ENCODE measurements at regions not wholly inside any gene's neighbourhood (a gene's known extent, or its start where the extent isn't known, plus 50 kb on each side); places are given as distances from the start of the nearest gene placed in this dataset.
A peak's percentile ranks its signal among the peaks of the same experiment; 100 is the strongest.

GRCh38 chr2:144333143-144333555 lies 186.8 kb downstream of the ZEB2 start:
- H3K27ac Mint-ChIP-seq, result peak overlapping the region; percentile 93
- no peaks in the 10 kb centered on the region for H3K27me3 Mint-ChIP-seq
- peaks cover 33% of the 10 kb centered on the region for H3K4me1 Mint-ChIP-seq
- H3K4me3 Mint-ChIP-seq, result peak overlapping the region; percentile 83
- H3K9me3 Mint-ChIP-seq, result no peaks in the 10 kb centered on the region
- peaks cover 3% of the 10 kb centered on the region for H3K36me3 Mint-ChIP-seq

GRCh38 chr2:144332356-144333142 lies 187.4 kb downstream of the ZEB2 start:
- no peaks in the 10 kb centered on the region for H3K9me3 Mint-ChIP-seq
- peaks cover 3% of the 10 kb centered on the region for H3K36me3 Mint-ChIP-seq
- H3K27me3 Mint-ChIP-seq, result no peaks in the 10 kb centered on the region
- peaks cover 33% of the 10 kb centered on the region for H3K4me1 Mint-ChIP-seq
- peak overlapping the region; percentile 83 for H3K4me3 Mint-ChIP-seq
- H3K27ac Mint-ChIP-seq, result peak overlapping the region; percentile 93

DNA sequence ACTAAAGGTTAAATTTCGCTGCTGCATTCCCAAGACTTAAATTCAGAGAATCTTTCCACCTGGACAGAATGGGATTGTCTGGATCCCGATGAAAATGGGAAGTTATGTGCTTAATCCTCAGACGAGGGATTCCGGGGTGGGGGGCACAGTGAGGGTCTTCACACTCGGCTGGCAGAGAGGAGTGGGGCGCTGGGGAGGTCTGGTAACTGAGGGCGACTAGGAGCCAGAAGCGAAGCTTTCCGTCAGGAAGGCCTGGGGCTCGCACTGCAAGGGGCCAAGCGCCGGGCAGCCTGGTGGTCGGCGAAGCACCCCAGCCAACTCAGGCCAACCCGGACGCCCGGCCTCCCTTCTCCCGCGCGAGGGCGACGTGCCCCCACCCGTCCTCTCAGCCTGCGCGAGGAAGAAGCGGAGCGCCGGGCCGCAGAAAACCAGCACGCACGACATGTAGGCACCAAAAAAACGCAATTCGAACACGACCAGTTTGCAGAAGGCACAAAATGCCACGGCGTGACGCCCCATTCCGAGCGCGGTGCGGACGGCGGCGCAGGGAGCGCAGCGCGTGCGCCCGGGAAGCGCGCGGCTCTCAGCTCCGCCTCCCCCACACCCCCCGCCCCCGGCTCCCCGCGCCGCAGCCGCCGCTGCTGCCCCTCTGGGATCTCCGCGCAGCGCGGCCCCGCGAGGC lies 188.1 kb downstream of the ZEB2 start:
- peak overlapping the region; percentile 93 for H3K27ac Mint-ChIP-seq
- H3K9me3 Mint-ChIP-seq, result no peaks in the 10 kb centered on the region
- H3K4me1 Mint-ChIP-seq, result peaks cover 37% of the 10 kb centered on the region
- H3K36me3 Mint-ChIP-seq, result peaks cover 5% of the 10 kb centered on the region
- peak overlapping the region; percentile 95 for H3K4me3 Mint-ChIP-seq
- no peaks in the 10 kb centered on the region for H3K27me3 Mint-ChIP-seq

GRCh38 chr2:144330951-144331673 lies 188.8 kb downstream of the ZEB2 start:
- peaks cover 5% of the 10 kb centered on the region for H3K36me3 Mint-ChIP-seq
- H3K4me1 Mint-ChIP-seq, result peaks cover 40% of the 10 kb centered on the region

DNA sequence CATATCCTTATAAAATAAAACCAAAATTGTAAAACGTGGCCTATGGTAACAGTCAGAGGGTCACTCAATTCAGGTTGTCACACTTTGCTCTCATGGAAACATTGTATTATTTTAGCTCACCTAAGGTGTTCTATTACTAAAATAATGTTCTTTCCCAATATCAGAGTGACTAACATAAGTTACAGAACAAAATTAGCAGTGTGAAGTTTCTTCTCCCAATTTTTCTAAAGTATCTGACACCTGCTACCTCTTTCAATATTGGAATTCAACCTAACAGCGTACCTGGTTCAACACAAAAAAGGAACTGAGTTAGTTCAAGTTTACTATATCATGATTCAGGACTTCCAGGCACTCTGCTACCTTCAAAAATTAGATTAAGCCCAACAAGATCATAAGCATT lies 190.4 kb downstream of the ZEB2 start:
- Mint-ChIP-seq H3K27me3 (no peaks in the 10 kb centered on the region), H3K4me1 (peaks cover 53% of the 10 kb centered on the region), H3K27ac (peak overlapping the region; percentile 26)

More at GRCh38 chr2:144330951-144331673, 188.8 kb downstream of the ZEB2 start:
- H3K4me3 Mint-ChIP-seq, result peak overlapping the region; percentile 95
- no peaks in the 10 kb centered on the region for H3K9me3 Mint-ChIP-seq
- H3K27ac Mint-ChIP-seq, result peak overlapping the region; percentile 93
- H3K27me3 Mint-ChIP-seq, result no peaks in the 10 kb centered on the region

DNA sequence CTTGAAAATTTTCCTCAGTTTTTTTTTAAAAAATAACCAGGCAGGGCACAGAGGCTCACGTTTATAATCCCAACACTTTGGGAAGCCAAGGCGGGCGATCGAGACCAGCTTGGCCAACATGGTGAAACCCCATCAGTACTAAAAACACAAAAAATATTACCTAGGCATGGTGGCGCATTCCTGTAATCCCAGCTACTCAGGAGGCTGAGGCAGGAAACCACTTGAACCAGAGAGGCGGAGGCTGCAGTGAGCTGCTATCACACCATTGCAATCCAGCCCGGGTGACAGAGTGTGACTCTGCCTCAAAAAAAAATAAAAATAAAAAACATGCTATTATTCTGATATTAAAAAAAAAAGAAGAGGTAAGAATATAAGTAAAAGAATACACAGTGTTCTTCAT lies 191.0 kb downstream of the ZEB2 start:
- Mint-ChIP-seq H3K9me3 (no peaks in the 10 kb centered on the region), H3K36me3 (peaks cover 5% of the 10 kb centered on the region), H3K27ac (no peak overlapping the region), H3K4me3 (no peak overlapping the region), H3K4me1 (peaks cover 58% of the 10 kb centered on the region), H3K27me3 (no peaks in the 10 kb centered on the region)

More for the DNA sequence above, 190.4 kb downstream of the ZEB2 start:
- Mint-ChIP-seq H3K9me3 (no peaks in the 10 kb centered on the region), H3K36me3 (peaks cover 5% of the 10 kb centered on the region), H3K4me3 (no peak overlapping the region)

DNA sequence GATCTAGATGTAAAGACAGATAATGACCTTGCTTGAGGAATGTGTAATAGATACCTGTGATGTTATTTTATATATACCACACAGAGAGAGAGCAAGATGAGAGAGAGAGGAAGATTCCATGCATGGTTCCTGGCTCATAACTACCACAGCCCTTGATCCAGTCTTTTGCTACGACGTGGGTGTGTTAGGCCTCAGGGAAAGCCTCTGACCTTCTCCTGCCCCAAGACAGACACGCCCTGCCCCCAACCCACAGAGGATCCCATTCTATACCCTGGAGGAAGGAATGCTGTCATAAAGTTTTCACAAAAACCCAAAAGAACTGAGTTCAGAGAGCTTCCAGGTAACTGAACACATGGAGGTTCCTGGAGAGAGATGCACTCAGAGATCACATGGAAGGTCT lies 193.1 kb downstream of the ZEB2 start:
- peaks cover 5% of the 10 kb centered on the region for H3K36me3 Mint-ChIP-seq
- H3K9me3 Mint-ChIP-seq, result no peaks in the 10 kb centered on the region
- peaks cover 48% of the 10 kb centered on the region for H3K4me1 Mint-ChIP-seq
- no peaks in the 10 kb centered on the region for H3K27me3 Mint-ChIP-seq
- no peak overlapping the region for H3K27ac Mint-ChIP-seq
- no peak overlapping the region for H3K4me3 Mint-ChIP-seq

DNA sequence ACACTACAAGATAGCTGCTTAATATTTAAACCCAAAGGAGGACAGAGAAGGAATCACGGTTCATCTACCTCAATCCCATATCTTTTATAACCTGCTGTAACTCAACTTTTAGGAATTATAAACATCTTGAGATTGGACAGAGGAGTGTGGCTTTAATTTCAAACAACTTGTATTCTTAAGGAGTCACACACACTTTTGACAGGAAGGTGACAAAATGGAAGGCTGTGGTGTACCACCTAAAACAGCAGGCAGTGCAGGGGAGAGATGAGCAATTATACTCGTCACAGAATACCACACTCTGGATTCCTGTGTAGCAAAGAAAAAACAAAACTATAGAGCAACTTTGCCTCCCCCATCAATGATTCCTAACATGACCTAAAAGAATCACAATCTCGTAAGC lies 194.8 kb downstream of the ZEB2 start:
- Mint-ChIP-seq H3K9me3 (no peaks in the 10 kb centered on the region), H3K36me3 (peaks cover 5% of the 10 kb centered on the region), H3K27me3 (no peaks in the 10 kb centered on the region), H3K4me3 (peak overlapping the region; percentile 30), H3K27ac (peak overlapping the region; percentile 37), H3K4me1 (peaks cover 48% of the 10 kb centered on the region)

DNA sequence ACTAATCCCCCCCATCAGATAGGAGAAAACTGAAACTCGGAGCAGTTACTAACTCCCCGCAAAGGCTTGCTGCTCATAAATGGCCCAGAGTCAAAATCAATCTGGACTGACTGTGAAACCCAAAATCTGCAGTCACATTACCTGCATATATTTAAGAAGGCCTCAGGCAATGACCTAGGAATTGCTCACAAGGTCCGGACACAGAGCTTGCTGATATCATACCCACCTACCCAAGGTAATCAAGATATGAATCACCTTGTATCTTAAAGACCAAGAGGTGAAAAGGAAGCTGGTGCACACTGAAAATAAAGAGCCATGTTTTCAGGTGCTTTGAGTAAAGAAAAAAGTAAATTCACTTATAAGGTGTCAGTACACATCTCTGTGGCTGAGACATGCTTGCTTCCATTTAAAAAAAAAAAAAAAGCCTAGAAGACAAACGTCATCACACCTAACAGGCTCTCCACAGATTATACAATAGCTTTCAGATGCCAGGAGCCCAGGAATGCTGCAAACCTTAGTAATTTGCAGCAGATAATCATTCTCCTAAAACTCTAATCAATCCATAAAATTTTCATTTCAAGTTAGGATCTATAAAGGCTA lies 195.4 kb downstream of the ZEB2 start:
- no peaks in the 10 kb centered on the region for H3K27me3 Mint-ChIP-seq
- H3K4me1 Mint-ChIP-seq, result peaks cover 45% of the 10 kb centered on the region
- peak overlapping the region; percentile 37 for H3K27ac Mint-ChIP-seq
- peaks cover 5% of the 10 kb centered on the region for H3K36me3 Mint-ChIP-seq
- no peaks in the 10 kb centered on the region for H3K9me3 Mint-ChIP-seq
- peak overlapping the region; percentile 51 for H3K4me3 Mint-ChIP-seq

GRCh38 chr2:144323946-144324345 lies 196.0 kb downstream of the ZEB2 start:
- H3K4me1 Mint-ChIP-seq, result peaks cover 43% of the 10 kb centered on the region
- peak overlapping the region; percentile 37 for H3K27ac Mint-ChIP-seq
- peaks cover 5% of the 10 kb centered on the region for H3K36me3 Mint-ChIP-seq
- no peaks in the 10 kb centered on the region for H3K9me3 Mint-ChIP-seq
- peak overlapping the region; percentile 51 for H3K4me3 Mint-ChIP-seq
- H3K27me3 Mint-ChIP-seq, result no peaks in the 10 kb centered on the region

- H3K36me3 Mint-ChIP-seq, result peaks cover 6% of the 10 kb centered on the region
- no peaks in the 10 kb centered on the region for H3K27me3 Mint-ChIP-seq
- no peaks in the 10 kb centered on the region for H3K9me3 Mint-ChIP-seq
- peaks cover 42% of the 10 kb centered on the region for H3K4me1 Mint-ChIP-seq
- no peak overlapping the region for H3K4me3 Mint-ChIP-seq
- no peak overlapping the region for H3K27ac Mint-ChIP-seq
These were observed 197.5 kb downstream of the ZEB2 start for GRCh38 chr2:144322379-144322778.

DNA sequence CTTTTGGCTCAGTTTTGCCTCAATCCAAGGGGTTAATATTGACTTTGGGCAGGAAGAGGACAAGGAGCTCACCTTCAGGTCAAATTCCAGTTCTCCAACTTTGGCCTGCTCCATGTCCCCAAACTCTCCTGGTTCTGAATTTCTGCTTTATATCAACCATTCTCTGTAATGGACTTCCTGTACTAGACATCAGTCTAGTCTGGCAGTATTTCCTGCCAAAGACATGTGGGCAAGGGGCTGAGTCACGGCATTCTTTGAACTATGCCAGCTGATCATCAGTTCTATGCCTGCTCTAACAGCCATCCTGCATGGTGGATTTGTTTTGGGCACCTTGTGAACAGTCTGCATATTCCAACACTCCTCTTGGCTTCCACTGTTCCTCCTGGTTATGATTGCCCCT lies 199.4 kb downstream of the ZEB2 start:
- peaks cover 32% of the 10 kb centered on the region for H3K4me1 Mint-ChIP-seq
- no peaks in the 10 kb centered on the region for H3K9me3 Mint-ChIP-seq
- H3K36me3 Mint-ChIP-seq, result peaks cover 8% of the 10 kb centered on the region
- peak overlapping the region; percentile 48 for H3K27ac Mint-ChIP-seq
- no peaks in the 10 kb centered on the region for H3K27me3 Mint-ChIP-seq
- no peak overlapping the region for H3K4me3 Mint-ChIP-seq

GRCh38 chr2:144317071-144317738 lies 202.7 kb downstream of the ZEB2 start:
- Mint-ChIP-seq H3K27me3 (no peaks in the 10 kb centered on the region), H3K4me1 (peaks cover 14% of the 10 kb centered on the region), H3K9me3 (peaks cover 14% of the 10 kb centered on the region), H3K27ac (no peak overlapping the region), H3K4me3 (no peak overlapping the region), H3K36me3 (peaks cover 20% of the 10 kb centered on the region)

DNA sequence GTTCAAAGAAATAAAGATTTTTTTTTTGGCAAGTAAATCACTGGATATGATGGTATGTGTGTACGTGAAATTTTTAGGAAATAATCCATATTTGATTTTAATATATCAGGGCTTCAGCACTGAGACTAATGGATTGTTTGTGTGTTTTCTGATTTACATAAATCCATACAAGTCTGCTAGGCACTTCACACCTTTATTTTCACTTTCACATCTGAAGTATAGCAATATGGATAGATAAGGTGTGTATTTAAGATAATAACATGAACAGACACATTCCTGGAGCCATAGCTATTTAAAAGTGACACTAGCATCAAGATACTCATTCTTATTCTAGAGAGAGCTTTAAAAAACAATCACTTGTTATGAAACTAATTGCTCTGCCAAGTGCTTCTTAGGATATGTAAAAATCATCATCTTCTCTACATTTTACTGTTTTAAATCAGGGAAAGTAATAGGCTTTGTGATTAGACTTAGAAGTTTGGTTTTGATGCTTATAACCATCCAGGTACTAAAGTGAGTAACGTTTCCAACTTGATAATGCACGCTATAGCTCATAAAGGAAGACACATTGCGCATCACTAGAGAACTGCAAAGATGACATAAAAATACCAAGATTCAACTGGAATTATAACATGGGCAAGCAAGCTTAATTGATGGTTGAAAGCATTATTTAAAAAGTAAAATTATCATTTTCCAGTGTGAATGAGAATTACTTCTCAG lies 208.9 kb downstream of the ZEB2 start:
- no peaks in the 10 kb centered on the region for H3K27me3 Mint-ChIP-seq
- no peak overlapping the region for H3K4me3 Mint-ChIP-seq
- H3K36me3 Mint-ChIP-seq, result peaks cover 20% of the 10 kb centered on the region
- peak overlapping the region; percentile 18 for H3K27ac Mint-ChIP-seq
- peaks cover 15% of the 10 kb centered on the region for H3K9me3 Mint-ChIP-seq
- no peaks in the 10 kb centered on the region for H3K4me1 Mint-ChIP-seq
